Suppressor macrophage treated with lipopolysaccharide for 4 hours (primary cell): ENCODE measurements at regions not wholly inside any gene's neighbourhood (a gene's known extent, or its start where the extent isn't known, plus 50 kb on each side); places are given as distances from the start of the nearest gene placed in this dataset.

Source experiments
- DNase-seq: peaks from one replicate; pipeline ENCODE4 v3.0.0-alpha.2; 2020

DNA sequence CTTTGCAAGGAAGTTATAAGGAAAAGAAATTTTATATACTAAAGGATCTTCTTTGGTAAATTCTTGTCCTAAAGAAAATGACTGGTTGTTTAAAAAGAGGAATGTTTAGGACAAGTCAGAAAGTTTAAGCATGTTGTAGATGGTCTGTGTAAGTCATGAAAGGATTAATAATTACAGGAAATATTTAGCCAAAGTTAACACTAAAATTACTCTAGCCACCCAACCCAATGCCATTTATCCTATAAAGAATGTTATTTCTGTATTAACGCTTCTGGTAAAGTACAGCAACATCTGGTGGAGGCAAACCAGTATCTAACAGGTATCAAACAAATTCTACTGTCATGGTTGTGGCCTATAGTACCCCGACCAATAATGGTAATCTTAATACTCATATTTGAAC lies 546.9 kb upstream of the PKDCC start:
- no peak for DNase-seq

DNA sequence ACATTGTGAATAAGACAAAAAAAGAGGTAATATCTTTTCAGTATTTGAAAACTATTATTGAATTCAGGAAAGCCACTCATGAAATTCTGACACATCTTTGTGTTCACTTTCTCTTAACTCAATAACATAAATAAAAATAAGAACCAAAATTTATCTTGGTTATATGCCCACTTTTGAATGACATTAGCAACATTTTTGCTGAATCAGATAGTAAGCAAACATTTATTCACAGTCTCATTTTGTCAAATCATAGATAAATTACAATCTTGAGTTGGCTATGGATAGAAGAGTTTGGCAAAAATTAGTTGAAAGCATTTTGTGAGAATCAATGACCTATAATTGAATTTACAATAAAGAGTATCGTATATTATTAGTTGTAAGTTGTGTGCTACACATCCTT lies 545.1 kb upstream of the PKDCC start:
- DNase-seq, result no peak

GRCh38 chr2:41504532-41504931 lies 543.3 kb upstream of the PKDCC start:
- no peak for DNase-seq

DNA sequence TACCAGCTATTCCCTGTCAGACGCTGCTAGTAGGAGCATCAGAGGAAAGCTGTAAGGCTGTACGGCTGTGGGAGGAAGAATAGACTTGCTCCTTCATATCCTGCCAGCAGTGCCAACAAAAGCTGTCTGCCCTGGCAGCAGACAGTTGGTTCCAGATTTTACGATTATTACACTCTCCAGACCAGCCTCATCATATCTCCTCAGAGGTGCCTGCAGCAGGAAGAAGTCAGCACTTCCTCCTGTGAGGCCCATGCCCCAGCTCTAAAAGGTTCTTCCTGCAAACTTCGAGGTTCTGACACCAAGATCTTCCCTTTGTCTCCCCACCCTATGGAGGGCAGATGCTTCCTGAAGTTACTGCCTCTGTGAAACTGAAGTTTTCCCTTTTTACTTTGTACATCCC lies 537.7 kb upstream of the PKDCC start:
- DNase-seq, result no peak

- DNase-seq, result no peak
Measured at GRCh38 chr2:41521211-41521610, 526.6 kb upstream of the PKDCC start.

- DNase-seq, result no peak
Measured at GRCh38 chr2:41527525-41528323, 520.1 kb upstream of the PKDCC start.

GRCh38 chr2:41535575-41535974 lies 512.2 kb upstream of the PKDCC start:
- DNase-seq, result no peak

- DNase-seq, result no peak
Measured at GRCh38 chr2:41540272-41540998, 507.4 kb upstream of the PKDCC start.

DNA sequence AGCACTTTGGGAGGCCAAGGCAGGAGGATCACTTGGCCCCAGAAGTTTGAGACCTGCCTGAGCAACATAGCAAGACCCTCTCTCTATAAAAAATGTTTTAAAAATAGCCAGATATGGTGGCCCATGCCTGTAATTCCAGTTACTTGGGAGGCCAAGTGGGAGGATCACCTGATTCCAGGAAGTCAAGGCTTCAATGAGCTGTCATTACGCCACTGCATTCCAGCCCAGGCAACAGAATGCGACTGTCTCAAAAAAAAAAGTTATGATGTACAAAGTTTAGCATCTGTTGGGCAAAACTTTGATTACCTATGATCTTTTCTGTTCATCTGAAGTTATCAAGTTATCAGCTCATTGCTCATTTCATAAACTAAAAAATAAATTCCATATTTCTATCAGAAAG lies 504.1 kb upstream of the PKDCC start:
- no peak for DNase-seq

DNA sequence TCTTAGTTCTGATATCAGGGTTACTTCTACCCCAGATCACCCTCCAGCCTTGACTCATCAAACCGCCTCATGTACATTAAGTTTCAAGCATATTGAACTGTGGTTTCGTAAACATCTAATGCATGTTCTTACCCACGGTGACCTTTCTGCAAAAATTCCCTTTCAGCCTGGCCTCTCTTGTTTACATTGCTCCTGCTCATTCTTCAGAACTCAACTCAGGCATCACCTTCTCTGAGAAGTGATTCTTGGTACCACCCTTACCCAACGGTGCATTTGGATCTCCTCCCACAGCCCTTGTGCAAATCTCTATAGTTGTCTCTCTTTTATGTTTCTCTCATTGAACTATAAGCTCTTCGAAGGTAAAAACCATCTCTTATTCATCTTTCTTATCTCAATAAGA lies 503.1 kb upstream of the PKDCC start:
- no peak for DNase-seq

DNA sequence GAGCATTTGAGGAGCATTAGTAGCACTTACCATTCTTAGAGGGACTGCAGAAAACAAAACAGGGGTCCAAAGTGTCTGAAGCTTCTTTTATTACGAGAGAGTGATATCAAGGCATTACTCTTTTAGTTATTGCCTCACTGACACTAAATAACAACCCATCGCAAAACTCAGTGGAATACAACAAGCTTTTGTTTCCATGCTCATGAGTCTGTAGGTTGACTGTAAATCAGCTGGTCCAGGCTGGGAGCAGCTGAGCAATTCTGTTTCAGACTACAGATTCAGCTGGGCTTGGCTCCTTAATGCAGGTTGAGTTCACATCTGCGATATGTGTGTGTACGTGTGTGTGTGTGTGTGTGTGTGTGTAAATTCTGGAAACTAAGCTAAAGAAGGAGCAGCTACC lies 501.8 kb upstream of the PKDCC start:
- DNase-seq, result no peak

- DNase-seq, result no peak
Measured at GRCh38 chr2:41568648-41569047, 479.2 kb upstream of the PKDCC start.

GRCh38 chr2:41572154-41572553 lies 475.7 kb upstream of the PKDCC start:
- no peak for DNase-seq

GRCh38 chr2:41576423-41576822 lies 471.4 kb upstream of the PKDCC start:
- no peak for DNase-seq

- DNase-seq, result no peak
Measured at GRCh38 chr2:41579806-41580205, 468.0 kb upstream of the PKDCC start.

- no peak for DNase-seq
Measured at GRCh38 chr2:41580806-41581205, 467.0 kb upstream of the PKDCC start.

GRCh38 chr2:41595240-41595639 lies 452.6 kb upstream of the PKDCC start:
- no peak for DNase-seq

GRCh38 chr2:41597680-41598079 lies 450.1 kb upstream of the PKDCC start:
- DNase-seq, result no peak

DNA sequence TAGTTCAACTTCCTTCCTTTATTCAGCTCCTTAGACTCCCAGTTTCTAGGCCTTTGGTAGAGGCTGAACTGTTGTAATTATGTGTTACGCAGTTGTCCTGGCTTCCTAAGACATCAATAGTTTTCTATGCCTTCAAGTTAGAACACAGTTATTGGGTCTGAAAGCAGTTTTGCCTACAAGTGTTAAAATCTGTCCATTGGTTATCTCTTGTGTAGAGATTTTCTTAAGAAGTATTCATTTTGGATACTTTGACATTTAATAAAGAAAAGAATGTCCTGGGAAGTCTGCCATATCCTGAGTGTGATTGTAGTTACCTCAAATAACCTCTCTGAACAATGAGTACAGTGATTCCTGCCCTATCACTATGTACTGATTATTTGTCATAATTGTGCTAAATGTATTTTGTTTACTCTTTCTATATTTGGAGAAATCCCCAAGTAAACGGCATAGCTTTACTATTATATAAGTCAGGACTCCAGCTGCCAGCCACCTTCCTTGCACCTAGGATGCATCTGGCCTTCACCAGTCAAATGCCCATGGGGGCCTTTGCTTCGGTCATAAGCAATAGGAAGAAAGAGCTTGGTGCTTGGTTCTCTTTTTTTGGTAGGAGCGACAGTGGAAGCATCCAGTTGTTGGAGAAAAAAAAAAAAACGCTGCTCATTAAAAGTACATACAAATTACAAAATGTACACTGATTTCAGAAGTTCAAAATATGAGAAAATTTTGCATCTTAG lies 449.5 kb upstream of the PKDCC start:
- DNase-seq, result no peak

GRCh38 chr2:41600460-41600859 lies 447.4 kb upstream of the PKDCC start:
- no peak for DNase-seq

GRCh38 chr2:41602341-41602740 lies 445.5 kb upstream of the PKDCC start:
- no peak for DNase-seq

- DNase-seq, result no peak
Measured at GRCh38 chr2:41605311-41605710, 442.5 kb upstream of the PKDCC start.

DNA sequence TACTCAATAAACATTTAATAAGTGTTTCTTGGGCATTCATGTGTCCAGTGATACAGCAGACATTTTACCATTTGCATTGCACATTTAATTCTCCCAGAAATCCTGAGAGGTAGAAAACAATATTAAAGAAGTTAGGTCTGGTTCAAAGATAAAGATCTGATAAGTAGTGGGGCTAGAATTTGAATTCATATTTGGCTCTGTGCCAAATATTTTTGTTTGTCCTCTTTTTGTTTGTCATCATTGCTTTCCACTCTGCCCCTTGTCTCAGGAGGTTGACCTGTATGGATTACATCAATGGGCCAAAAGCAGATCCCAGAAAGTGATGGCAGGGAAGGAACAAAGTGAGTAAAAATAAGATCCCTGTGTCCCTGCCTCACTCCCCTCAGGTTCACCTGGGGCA lies 441.9 kb upstream of the PKDCC start:
- DNase-seq, result no peak
